DOHH2 (cell line): ENCODE measurements at regions not wholly inside any gene's neighbourhood (a gene's known extent, or its start where the extent isn't known, plus 50 kb on each side); places are given as distances from the start of the nearest gene placed in this dataset.

Experiments
- H3F3A ChIP-seq: fragments of 200-600 bp; sonication (generic), shearing (Covaris generic); 2 replicates; pipeline ENCODE4 v1.6.0; 2016; ENCODE audit warnings: antibody characterized with exemption, mild to moderate bottlenecking; ENCODE audit not compliant: control insufficient read depth, insufficient read depth
- H3K27ac ChIP-seq: fragments of 200-600 bp; sonication (generic); 2 replicates; pipeline ENCODE4 v1.5.1; 2014; ENCODE audit warnings: low read depth, mild to moderate bottlenecking, low read length, moderate library complexity
- H3K27me3 ChIP-seq: fragments of 200-600 bp; sonication (generic); 2 replicates; pipeline ENCODE4 v1.6.1; 2014; ENCODE audit warnings: mild to moderate bottlenecking, low read length, mixed read lengths; ENCODE audit not compliant: control insufficient read depth
- H3K36me3 ChIP-seq: fragments of 200-600 bp; sonication (generic); 2 replicates; pipeline ENCODE4 v1.6.1; 2014; ENCODE audit warnings: mild to moderate bottlenecking, low read length, moderate library complexity, mixed read lengths; ENCODE audit not compliant: control insufficient read depth
- H3K4me1 ChIP-seq: fragments of 200-600 bp; sonication (generic); 2 replicates; pipeline ENCODE4 v1.6.1; 2014; ENCODE audit warnings: mild to moderate bottlenecking, low read length, mixed read lengths; ENCODE audit not compliant: control insufficient read depth
- H3K4me2 ChIP-seq: fragments of 200-600 bp; sonication (generic); 2 replicates; pipeline ENCODE4 v1.6.0; 2014; ENCODE audit warnings: mild to moderate bottlenecking, low read length, moderate library complexity
- H3K4me3 ChIP-seq: fragments of 200-600 bp; sonication (generic); 2 replicates; pipeline ENCODE4 v1.5.1; 2014; ENCODE audit warnings: mild to moderate bottlenecking, low read length, mixed read lengths
- H3K79me2 ChIP-seq: fragments of 200-600 bp; sonication (generic); 2 replicates; pipeline ENCODE4 v1.6.1; 2014; ENCODE audit warnings: mild to moderate bottlenecking, low read length, mixed read lengths; ENCODE audit not compliant: control insufficient read depth
- H3K9me2 ChIP-seq: fragments of 200-600 bp; sonication (generic); replicated peaks from 2 replicates; pipeline ENCODE4 v1.6.1; 2014; ENCODE audit warnings: mild to moderate bottlenecking, low read length, mixed read lengths; ENCODE audit not compliant: control insufficient read depth
- H3K9me3 ChIP-seq: fragments of 200-600 bp; sonication (generic); 2 replicates; pipeline ENCODE4 v1.6.1; 2014; ENCODE audit warnings: antibody characterized with exemption, low read length, mixed read lengths; ENCODE audit not compliant: control insufficient read depth, insufficient read depth
- H4K20me1 ChIP-seq: fragments of 200-600 bp; sonication (generic); 2 replicates; pipeline ENCODE4 v1.6.0; 2014; ENCODE audit warnings: low read depth, mild to moderate bottlenecking, antibody characterized with exemption, low read length, moderate library complexity; ENCODE audit not compliant: control insufficient read depth, insufficient read depth
- EZH2phosphoT487 ChIP-seq: fragments of 200-600 bp; sonication (generic); IDR thresholded peaks from 2 replicates; pipeline ENCODE4 v1.6.1; 2017; ENCODE audit warnings: borderline replicate concordance, mild to moderate bottlenecking, antibody characterized with exemption, low read length, moderate library complexity, mixed read lengths
- TF ChIP-seq, protein P1 (sequence below): fragments of 200-600 bp; sonication (generic); IDR thresholded peaks from one replicate; pipeline ENCODE4 v1.5.1; 2014; ENCODE audit warnings: antibody characterized with exemption, mild to moderate bottlenecking, low read depth, low read length; ENCODE audit not compliant: poor library complexity, severe bottlenecking

DNA sequence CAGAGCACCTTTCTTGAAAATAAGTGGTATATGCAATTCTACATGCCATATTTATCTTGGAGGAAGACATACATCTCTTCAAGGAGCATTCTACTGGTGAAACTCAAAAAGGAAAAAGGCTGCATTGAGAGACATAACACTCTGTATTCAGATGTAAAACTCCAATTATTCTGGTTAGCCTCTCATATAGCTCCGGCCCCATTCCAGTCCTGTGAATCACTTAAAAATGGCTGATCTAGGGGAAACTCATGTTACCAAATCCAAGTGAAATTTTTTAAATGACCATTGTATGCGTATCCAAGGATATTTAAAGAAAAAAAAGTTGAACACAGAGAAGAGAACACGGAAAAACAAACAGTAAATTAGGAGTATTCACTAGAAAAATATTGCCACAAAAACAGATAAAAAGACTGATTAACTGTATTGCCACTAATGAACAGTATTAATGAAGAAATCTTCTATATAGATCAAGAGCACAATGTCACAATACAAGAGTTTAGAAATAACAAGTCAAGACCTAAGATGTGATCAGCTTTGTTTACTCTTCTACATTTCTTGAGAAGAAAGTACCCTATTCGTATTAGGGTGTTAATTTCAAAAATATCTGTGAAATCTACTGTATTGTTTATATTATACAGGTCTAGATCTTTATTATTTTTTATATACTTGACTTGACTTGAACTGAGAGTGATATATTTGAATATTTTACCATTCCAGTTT, 124.5 kb upstream of the GJE1 start:
- Histone ChIP-seq H3F3A (peaks cover 8% of the 10 kb centered on the region), H3K79me2 (no peaks in the 10 kb centered on the region), H3K4me1 (no peaks in the 10 kb centered on the region), H3K9me3 (no peaks in the 10 kb centered on the region), H3K9me2 (no peaks in the 10 kb centered on the region; the same call in 1 of the 2 replicates), H3K27me3 (no peaks in the 10 kb centered on the region), H3K27ac (no peak overlapping the region), H3K4me2 (no peak overlapping the region), H3K4me3 (no peak overlapping the region), H3K36me3 (no peaks in the 10 kb centered on the region), H4K20me1 (no peaks in the 10 kb centered on the region)
- TF ChIP-seq, protein P1, sequence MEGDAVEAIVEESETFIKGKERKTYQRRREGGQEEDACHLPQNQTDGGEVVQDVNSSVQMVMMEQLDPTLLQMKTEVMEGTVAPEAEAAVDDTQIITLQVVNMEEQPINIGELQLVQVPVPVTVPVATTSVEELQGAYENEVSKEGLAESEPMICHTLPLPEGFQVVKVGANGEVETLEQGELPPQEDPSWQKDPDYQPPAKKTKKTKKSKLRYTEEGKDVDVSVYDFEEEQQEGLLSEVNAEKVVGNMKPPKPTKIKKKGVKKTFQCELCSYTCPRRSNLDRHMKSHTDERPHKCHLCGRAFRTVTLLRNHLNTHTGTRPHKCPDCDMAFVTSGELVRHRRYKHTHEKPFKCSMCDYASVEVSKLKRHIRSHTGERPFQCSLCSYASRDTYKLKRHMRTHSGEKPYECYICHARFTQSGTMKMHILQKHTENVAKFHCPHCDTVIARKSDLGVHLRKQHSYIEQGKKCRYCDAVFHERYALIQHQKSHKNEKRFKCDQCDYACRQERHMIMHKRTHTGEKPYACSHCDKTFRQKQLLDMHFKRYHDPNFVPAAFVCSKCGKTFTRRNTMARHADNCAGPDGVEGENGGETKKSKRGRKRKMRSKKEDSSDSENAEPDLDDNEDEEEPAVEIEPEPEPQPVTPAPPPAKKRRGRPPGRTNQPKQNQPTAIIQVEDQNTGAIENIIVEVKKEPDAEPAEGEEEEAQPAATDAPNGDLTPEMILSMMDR, result no peak
- no peak for TF ChIP-seq EZH2phosphoT487

DNA sequence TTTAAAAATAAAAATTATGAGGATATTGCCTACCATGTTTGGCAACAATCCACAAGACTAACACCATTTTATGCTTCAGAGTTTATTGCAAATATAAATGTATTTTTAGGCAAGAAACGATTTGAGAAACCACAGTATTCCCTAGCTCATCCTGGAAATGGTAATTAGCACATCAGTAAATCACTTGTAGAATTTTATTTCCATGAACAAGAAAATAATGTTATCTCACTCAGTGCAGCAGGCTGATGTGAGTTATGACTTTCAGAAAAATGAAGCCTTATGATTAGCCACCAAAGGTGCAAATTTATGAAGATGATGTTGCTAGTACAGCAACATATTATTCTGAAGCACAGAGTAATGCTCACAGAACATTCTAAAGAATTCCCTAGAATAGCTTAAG, 127.7 kb upstream of the GJE1 start:
- Histone ChIP-seq H4K20me1 (no peaks in the 10 kb centered on the region), H3K4me1 (no peaks in the 10 kb centered on the region), H3K9me3 (no peaks in the 10 kb centered on the region), H3K4me2 (no peak overlapping the region), H3K27me3 (no peaks in the 10 kb centered on the region), H3K4me3 (no peak overlapping the region), H3K79me2 (no peaks in the 10 kb centered on the region), H3K36me3 (no peaks in the 10 kb centered on the region), H3K27ac (no peak overlapping the region), H3F3A (peaks cover 8% of the 10 kb centered on the region), H3K9me2 (no peaks in the 10 kb centered on the region; the same call in 1 of the 2 replicates)
- TF ChIP-seq, protein P1, result no peak
- TF ChIP-seq EZH2phosphoT487, result no peak

DNA sequence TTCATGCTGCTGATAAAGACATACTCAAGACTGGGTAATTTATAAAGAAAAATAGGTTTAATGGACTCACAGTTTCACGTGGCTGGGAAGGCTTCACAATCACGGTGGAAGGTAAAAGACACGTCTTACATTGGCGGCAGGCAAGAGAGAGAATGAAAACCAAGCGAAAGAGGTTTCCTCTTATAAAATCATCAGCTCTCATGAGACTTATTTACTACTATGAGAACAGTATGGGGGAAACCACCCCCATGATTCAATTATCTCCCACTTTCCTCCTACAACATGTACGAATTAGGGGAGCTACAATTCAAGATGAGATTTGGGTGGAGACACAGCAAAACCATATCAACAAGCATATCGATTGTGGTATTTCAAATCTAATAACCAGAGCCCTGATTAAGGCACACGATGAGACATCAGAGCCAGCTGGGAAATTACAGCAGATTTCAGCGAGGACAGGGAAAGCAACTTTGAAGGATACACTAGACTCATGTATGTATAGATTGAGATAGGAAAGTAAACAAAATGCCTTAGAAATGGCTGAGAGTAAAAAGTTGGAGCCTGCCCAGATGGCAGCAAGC, 129.8 kb upstream of the GJE1 start:
- no peak overlapping the region for H3K27ac ChIP-seq
- no peaks in the 10 kb centered on the region for H3K27me3 ChIP-seq
- TF ChIP-seq, protein P1, result no peak
- no peak for TF ChIP-seq EZH2phosphoT487
- no peaks in the 10 kb centered on the region; the same call in 1 of the 2 replicates for H3K9me2 ChIP-seq
- H4K20me1 ChIP-seq, result no peaks in the 10 kb centered on the region
- H3K4me3 ChIP-seq, result no peak overlapping the region
- peaks cover 8% of the 10 kb centered on the region for H3F3A ChIP-seq
- H3K4me2 ChIP-seq, result no peak overlapping the region
- no peaks in the 10 kb centered on the region for H3K36me3 ChIP-seq
- no peaks in the 10 kb centered on the region for H3K9me3 ChIP-seq
- H3K4me1 ChIP-seq, result no peaks in the 10 kb centered on the region
- H3K79me2 ChIP-seq, result no peaks in the 10 kb centered on the region
